ENCODE measurements at regions not wholly inside any gene's neighbourhood (a gene's known extent, or its start where the extent isn't known, plus 50 kb on each side); places are given as distances from the start of the nearest gene placed in this dataset.

GRCh38 chr2:223230352-223230751, 178.4 kb downstream of the KCNE4 start:
- H3K4me3 ChIP-seq (ENCODE audit: low read depth, low read length), result no peak overlapping the region
- no peak for DNase-seq (ENCODE audit: low read depth)
- no peak for TF ChIP-seq CTCF (IDR thresholded peaks at IDR 0.05; ENCODE audit: insufficient read depth, low read length, poor library complexity, severe bottlenecking)

GRCh38 chr2:223232285-223232684, 180.3 kb downstream of the KCNE4 start:
- no peak overlapping the region for H3K4me3 ChIP-seq (ENCODE audit: low read depth, low read length)
- DNase-seq (ENCODE audit: low read depth), result no peak
- H3K36me3 ChIP-seq (ENCODE audit: control insufficient read depth, insufficient read depth, low read length), result no peaks in the 10 kb centered on the region
- H3K27me3 ChIP-seq (ENCODE audit: control insufficient read depth, insufficient read depth, low read length), result no peaks in the 10 kb centered on the region
- TF ChIP-seq CTCF (IDR thresholded peaks at IDR 0.05; ENCODE audit: insufficient read depth, low read length, poor library complexity, severe bottlenecking), result no peak

More at GRCh38 chr2:223230352-223230751, 178.4 kb downstream of the KCNE4 start:
- Histone ChIP-seq H3K36me3 (ENCODE audit: control insufficient read depth, insufficient read depth, low read length) (no peaks in the 10 kb centered on the region), H3K27me3 (ENCODE audit: control insufficient read depth, insufficient read depth, low read length) (no peaks in the 10 kb centered on the region)

- H3K36me3 ChIP-seq (ENCODE audit: control insufficient read depth, insufficient read depth, low read length), result no peaks in the 10 kb centered on the region
- no peak for DNase-seq (ENCODE audit: low read depth)
- H3K27me3 ChIP-seq (ENCODE audit: control insufficient read depth, insufficient read depth, low read length), result no peaks in the 10 kb centered on the region
- TF ChIP-seq CTCF (IDR thresholded peaks at IDR 0.05; ENCODE audit: insufficient read depth, low read length, poor library complexity, severe bottlenecking), result no peak
- H3K4me3 ChIP-seq (ENCODE audit: low read depth, low read length), result no peak overlapping the region
Measured at GRCh38 chr2:223232896-223233295, 180.9 kb downstream of the KCNE4 start.

- Histone ChIP-seq H3K36me3 (ENCODE audit: control insufficient read depth, insufficient read depth, low read length) (no peaks in the 10 kb centered on the region), H3K27me3 (ENCODE audit: control insufficient read depth, insufficient read depth, low read length) (no peaks in the 10 kb centered on the region), H3K4me3 (ENCODE audit: low read depth, low read length) (no peak overlapping the region)
- TF ChIP-seq CTCF (IDR thresholded peaks at IDR 0.05; ENCODE audit: insufficient read depth, low read length, poor library complexity, severe bottlenecking), result no peak
- no peak for DNase-seq (ENCODE audit: low read depth)
Measured at GRCh38 chr2:223235986-223236385, 184.0 kb downstream of the KCNE4 start.

GRCh38 chr2:223238301-223238700, 186.3 kb downstream of the KCNE4 start:
- no peak for TF ChIP-seq CTCF (IDR thresholded peaks at IDR 0.05; ENCODE audit: insufficient read depth, low read length, poor library complexity, severe bottlenecking)
- no peaks in the 10 kb centered on the region for H3K27me3 ChIP-seq (ENCODE audit: control insufficient read depth, insufficient read depth, low read length)
- H3K4me3 ChIP-seq (ENCODE audit: low read depth, low read length), result no peak overlapping the region
- H3K36me3 ChIP-seq (ENCODE audit: control insufficient read depth, insufficient read depth, low read length), result no peaks in the 10 kb centered on the region
- no peak for DNase-seq (ENCODE audit: low read depth)

- H3K36me3 ChIP-seq (ENCODE audit: control insufficient read depth, insufficient read depth, low read length), result no peaks in the 10 kb centered on the region
- no peak for TF ChIP-seq CTCF (IDR thresholded peaks at IDR 0.05; ENCODE audit: insufficient read depth, low read length, poor library complexity, severe bottlenecking)
- DNase-seq (ENCODE audit: low read depth), result no peak
- H3K27me3 ChIP-seq (ENCODE audit: control insufficient read depth, insufficient read depth, low read length), result no peaks in the 10 kb centered on the region
- H3K4me3 ChIP-seq (ENCODE audit: low read depth, low read length), result no peak overlapping the region
Measured at GRCh38 chr2:223243233-223243632, 191.2 kb downstream of the KCNE4 start.
